HEK293 (cell line): ENCODE measurements at regions not wholly inside any gene's neighbourhood (a gene's known extent, or its start where the extent isn't known, plus 50 kb on each side); places are given as distances from the start of the nearest gene placed in this dataset.

Source experiments
- HOXD13 ChIP-seq: sonication (generic); formaldehyde crosslinking; IDR thresholded peaks from 2 replicates; pipeline ENCODE4 v1.8.0; 2022; ENCODE audit warnings: missing genetic modification reagents, borderline replicate concordance
- ZNF274 ChIP-seq, 2 experiments: fragments of 200-500 bp in 1 of 2; fragments of 450-650 bp in 1 of 2; sonication (Bioruptor generic) in 1 of 2; formaldehyde crosslinking in 1 of 2; IDR thresholded peaks; 2 replicates each; pipeline versions ENCODE4 v1.5.1 to v1.6.1; 2014 to 2016; ENCODE audit warnings: borderline replicate concordance in 1 of 2, inconsistent platforms in 1 of 2, low read length in 1 of 2, missing biosample characterization in 1 of 2, missing genetic modification characterization in 1 of 2
- ZSCAN30 ChIP-seq: fragments of 450-650 bp; IDR thresholded peaks from 2 replicates; pipeline ENCODE4 v1.5.1; 2018; ENCODE audit warnings: missing biosample characterization, mild to moderate bottlenecking, missing genetic modification characterization, moderate library complexity
- TF ChIP-seq, protein P1 (sequence below): fragments of 450-650 bp; formaldehyde crosslinking; IDR thresholded peaks from 2 replicates; pipeline ENCODE4 v1.5.1; 2016; ENCODE audit warnings: missing biosample characterization, missing genetic modification characterization
- TF ChIP-seq, protein P2 (sequence below): fragments of 450-650 bp; formaldehyde crosslinking; IDR thresholded peaks from 2 replicates; pipeline ENCODE4 v1.5.1; 2016; ENCODE audit warnings: missing biosample characterization, missing genetic modification characterization
- TF ChIP-seq, protein P3 (sequence below): fragments of 450-650 bp; IDR thresholded peaks from 2 replicates; pipeline ENCODE4 v1.5.1; 2018; ENCODE audit warnings: missing biosample characterization, missing genetic modification characterization

DNA sequence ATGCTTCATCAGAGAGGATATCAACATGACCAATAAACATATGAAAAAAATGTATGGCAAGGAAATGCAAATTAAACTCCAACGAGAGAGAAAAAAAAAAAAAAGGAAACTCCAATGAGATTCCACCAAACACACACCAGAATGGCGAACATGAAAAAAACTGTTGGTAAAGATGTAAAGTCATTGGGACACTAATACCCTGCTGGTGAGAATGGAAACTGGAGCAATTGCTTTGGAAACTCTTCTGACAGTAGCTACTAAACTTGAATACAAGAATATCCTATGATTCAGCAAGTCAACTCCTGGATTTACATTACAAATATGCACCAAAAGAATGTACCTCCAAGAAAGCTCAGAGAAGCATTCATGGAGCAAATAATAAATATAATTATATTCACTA lies 260.7 kb upstream of the ECI2 start:
- TF ChIP-seq, protein P1, sequence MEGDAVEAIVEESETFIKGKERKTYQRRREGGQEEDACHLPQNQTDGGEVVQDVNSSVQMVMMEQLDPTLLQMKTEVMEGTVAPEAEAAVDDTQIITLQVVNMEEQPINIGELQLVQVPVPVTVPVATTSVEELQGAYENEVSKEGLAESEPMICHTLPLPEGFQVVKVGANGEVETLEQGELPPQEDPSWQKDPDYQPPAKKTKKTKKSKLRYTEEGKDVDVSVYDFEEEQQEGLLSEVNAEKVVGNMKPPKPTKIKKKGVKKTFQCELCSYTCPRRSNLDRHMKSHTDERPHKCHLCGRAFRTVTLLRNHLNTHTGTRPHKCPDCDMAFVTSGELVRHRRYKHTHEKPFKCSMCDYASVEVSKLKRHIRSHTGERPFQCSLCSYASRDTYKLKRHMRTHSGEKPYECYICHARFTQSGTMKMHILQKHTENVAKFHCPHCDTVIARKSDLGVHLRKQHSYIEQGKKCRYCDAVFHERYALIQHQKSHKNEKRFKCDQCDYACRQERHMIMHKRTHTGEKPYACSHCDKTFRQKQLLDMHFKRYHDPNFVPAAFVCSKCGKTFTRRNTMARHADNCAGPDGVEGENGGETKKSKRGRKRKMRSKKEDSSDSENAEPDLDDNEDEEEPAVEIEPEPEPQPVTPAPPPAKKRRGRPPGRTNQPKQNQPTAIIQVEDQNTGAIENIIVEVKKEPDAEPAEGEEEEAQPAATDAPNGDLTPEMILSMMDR (tag by site-specific recombination): no peak
- TF ChIP-seq, protein P2, sequence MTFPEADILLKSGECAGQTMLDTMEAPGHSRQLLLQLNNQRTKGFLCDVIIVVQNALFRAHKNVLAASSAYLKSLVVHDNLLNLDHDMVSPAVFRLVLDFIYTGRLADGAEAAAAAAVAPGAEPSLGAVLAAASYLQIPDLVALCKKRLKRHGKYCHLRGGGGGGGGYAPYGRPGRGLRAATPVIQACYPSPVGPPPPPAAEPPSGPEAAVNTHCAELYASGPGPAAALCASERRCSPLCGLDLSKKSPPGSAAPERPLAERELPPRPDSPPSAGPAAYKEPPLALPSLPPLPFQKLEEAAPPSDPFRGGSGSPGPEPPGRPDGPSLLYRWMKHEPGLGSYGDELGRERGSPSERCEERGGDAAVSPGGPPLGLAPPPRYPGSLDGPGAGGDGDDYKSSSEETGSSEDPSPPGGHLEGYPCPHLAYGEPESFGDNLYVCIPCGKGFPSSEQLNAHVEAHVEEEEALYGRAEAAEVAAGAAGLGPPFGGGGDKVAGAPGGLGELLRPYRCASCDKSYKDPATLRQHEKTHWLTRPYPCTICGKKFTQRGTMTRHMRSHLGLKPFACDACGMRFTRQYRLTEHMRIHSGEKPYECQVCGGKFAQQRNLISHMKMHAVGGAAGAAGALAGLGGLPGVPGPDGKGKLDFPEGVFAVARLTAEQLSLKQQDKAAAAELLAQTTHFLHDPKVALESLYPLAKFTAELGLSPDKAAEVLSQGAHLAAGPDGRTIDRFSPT (tag by site-specific recombination): no peak
- TF ChIP-seq ZNF274 (IDR thresholded peaks at IDR 0.05; ENCODE audit: low read length): no peak
- no peak for TF ChIP-seq ZNF274 (tag by site-specific recombination; IDR thresholded peaks at IDR 0.05; ENCODE audit: borderline replicate concordance)
- TF ChIP-seq HOXD13 (CRISPR knock-in tag): no peak
- TF ChIP-seq ZSCAN30 (tag by site-specific recombination): no peak
- TF ChIP-seq, protein P3, sequence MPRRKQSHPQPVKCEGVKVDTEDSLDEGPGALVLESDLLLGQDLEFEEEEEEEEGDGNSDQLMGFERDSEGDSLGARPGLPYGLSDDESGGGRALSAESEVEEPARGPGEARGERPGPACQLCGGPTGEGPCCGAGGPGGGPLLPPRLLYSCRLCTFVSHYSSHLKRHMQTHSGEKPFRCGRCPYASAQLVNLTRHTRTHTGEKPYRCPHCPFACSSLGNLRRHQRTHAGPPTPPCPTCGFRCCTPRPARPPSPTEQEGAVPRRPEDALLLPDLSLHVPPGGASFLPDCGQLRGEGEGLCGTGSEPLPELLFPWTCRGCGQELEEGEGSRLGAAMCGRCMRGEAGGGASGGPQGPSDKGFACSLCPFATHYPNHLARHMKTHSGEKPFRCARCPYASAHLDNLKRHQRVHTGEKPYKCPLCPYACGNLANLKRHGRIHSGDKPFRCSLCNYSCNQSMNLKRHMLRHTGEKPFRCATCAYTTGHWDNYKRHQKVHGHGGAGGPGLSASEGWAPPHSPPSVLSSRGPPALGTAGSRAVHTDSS (tag by site-specific recombination): no peak
